Keratinocyte (primary cell): ENCODE measurements at regions not wholly inside any gene's neighbourhood (a gene's known extent, or its start where the extent isn't known, plus 50 kb on each side); places are given as distances from the start of the nearest gene placed in this dataset.

ENCODE experiments used
- EZH2 ChIP-seq: IDR thresholded peaks from one replicate; pipeline ENCODE4 v1.6.1; 2012; ENCODE audit warnings: inconsistent platforms, mild to moderate bottlenecking, low read length, moderate library complexity
- TF ChIP-seq, protein P1 (sequence below), 3 experiments: IDR thresholded peaks in 1 of 3; conservative IDR thresholded peaks in 1 of 3; optimal IDR thresholded peaks in 1 of 3; 2 replicates in 2 of 3; 3 replicates in 1 of 3; pipeline versions ENCODE3 to v1.5.1; 2011; ENCODE audit warnings: low read length in 3 of 3, mild to moderate bottlenecking in 3 of 3, moderate library complexity in 2 of 3, control low read depth in 1 of 3, inconsistent platforms in 1 of 3; ENCODE audit not compliant: insufficient read depth in 2 of 3; ENCODE audit errors: extremely low read depth in 1 of 3

DNA sequence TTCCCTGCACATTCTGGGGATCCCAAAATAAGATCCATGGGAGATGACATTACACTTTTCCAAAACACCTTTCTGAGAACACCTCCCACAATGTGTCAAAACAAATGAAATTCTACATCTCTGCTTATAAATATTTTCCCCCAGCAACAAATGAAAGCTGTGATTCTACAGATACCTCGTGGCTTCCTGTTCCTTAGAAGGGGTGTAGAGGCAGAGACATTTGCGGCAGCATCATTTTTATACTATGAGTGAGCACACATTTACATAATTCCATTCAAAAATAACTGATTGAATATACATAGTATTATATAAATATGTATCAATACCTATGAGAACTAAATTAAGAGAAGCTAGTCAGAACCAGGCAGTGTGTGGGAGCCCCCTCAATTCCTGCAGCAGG lies 213.9 kb upstream of the JARID2 start:
- TF ChIP-seq, protein P1, sequence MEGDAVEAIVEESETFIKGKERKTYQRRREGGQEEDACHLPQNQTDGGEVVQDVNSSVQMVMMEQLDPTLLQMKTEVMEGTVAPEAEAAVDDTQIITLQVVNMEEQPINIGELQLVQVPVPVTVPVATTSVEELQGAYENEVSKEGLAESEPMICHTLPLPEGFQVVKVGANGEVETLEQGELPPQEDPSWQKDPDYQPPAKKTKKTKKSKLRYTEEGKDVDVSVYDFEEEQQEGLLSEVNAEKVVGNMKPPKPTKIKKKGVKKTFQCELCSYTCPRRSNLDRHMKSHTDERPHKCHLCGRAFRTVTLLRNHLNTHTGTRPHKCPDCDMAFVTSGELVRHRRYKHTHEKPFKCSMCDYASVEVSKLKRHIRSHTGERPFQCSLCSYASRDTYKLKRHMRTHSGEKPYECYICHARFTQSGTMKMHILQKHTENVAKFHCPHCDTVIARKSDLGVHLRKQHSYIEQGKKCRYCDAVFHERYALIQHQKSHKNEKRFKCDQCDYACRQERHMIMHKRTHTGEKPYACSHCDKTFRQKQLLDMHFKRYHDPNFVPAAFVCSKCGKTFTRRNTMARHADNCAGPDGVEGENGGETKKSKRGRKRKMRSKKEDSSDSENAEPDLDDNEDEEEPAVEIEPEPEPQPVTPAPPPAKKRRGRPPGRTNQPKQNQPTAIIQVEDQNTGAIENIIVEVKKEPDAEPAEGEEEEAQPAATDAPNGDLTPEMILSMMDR (optimal IDR thresholded peaks at IDR 0.05 in 1 of 3, IDR thresholded peaks at IDR 0.05 in 1 of 3, conservative IDR thresholded peaks at IDR 0.05 in 1 of 3; ENCODE audit: extremely low read depth in 1 of 3, insufficient read depth in 2 of 3, low read length in 3 of 3), result no peak
- TF ChIP-seq EZH2, result no peak
